VCaP (cell line): ENCODE measurements at regions not wholly inside any gene's neighbourhood (a gene's known extent, or its start where the extent isn't known, plus 50 kb on each side); places are given as distances from the start of the nearest gene placed in this dataset.

Experiments
- H3K27ac ChIP-seq: fragments of 450-650 bp; 2 replicates; pipeline ENCODE4 v1.5.1; 2017
- TF ChIP-seq, protein P1 (sequence below): fragments of 450-650 bp; conservative IDR thresholded peaks from 2 replicates; pipeline ENCODE4 v1.5.1; 2017; ENCODE audit warnings: mild to moderate bottlenecking, moderate library complexity

DNA sequence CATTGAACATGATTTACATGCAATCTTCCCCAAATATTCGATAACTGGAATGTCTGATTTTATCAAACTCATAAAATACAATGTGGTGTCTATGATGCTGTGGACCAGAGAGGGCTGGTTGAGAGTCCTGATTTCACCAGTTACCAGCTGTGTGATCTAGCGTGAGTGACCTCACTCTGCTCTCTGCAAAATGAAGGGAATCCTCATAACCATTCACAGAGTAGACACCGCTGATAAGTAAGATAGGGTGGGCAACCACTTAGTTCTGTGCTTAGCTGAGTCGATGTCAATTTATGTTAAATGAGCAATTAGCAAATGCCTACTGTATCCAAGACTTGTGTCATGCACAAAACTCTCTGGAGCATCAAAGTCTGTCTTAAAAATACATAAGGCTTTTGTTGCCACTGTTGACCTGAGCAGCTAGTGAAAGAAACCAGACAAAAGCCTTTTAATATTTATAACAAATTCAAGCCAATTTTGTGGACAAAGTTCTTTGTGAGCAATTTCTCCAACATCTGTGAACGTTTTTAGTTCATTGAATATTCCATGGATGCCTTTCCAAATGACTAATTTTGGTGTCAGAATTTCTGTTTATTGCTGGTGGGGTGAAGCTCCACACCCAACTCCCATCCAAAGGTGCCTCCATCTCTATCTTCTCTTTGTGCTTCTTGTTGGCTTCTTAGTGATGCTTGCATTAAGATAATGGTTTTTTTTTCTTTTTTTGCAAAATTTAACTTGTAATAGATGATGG lies 314.2 kb downstream of the ADRA2A start:
- H3K27ac ChIP-seq, result 0 out of 2 replicates have a peak overlapping the region, but pooled peaks have one; percentile 9
- TF ChIP-seq, protein P1, sequence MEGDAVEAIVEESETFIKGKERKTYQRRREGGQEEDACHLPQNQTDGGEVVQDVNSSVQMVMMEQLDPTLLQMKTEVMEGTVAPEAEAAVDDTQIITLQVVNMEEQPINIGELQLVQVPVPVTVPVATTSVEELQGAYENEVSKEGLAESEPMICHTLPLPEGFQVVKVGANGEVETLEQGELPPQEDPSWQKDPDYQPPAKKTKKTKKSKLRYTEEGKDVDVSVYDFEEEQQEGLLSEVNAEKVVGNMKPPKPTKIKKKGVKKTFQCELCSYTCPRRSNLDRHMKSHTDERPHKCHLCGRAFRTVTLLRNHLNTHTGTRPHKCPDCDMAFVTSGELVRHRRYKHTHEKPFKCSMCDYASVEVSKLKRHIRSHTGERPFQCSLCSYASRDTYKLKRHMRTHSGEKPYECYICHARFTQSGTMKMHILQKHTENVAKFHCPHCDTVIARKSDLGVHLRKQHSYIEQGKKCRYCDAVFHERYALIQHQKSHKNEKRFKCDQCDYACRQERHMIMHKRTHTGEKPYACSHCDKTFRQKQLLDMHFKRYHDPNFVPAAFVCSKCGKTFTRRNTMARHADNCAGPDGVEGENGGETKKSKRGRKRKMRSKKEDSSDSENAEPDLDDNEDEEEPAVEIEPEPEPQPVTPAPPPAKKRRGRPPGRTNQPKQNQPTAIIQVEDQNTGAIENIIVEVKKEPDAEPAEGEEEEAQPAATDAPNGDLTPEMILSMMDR, result no peak

DNA sequence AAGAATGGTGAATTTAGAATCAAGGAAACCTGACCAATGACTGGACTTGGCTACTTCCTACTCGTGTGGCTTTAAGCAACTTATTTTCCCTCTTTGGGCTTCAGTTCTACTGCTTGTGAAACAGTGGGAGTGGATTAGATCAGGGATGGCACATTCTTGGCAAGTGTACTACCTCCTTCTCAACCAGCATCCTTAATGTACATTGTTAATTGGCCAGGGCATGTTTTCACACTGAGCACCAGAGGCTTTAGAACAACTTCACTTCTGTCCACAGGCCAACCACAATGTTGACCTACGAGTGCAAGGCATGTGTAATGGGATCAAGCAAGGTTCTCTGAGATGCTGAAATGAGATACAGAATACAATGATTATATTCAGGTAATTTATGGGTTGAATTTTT lies 315.3 kb downstream of the ADRA2A start:
- H3K27ac ChIP-seq, result no peak overlapping the region
- TF ChIP-seq, protein P1, result no peak

DNA sequence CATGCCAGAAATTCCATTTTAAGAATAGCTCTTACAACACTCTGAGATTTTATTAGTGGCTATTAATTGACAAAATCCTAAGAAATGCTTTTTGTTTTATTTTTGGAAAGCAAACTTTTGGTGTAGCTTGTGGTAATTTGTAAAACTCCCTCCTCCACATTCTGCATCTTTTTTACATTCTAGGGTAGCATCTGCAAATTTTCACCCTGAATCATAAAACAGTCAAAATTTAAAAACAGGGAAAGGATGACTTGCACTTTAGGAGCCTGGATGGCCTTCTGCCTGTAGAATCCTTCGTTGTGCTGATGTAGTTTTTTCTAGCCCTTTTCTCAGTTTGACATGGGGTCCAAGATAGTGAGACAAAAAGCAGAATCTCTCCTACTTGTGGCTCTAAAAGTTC lies 316.1 kb downstream of the ADRA2A start:
- TF ChIP-seq, protein P1, result no peak
- no peak overlapping the region for H3K27ac ChIP-seq

DNA sequence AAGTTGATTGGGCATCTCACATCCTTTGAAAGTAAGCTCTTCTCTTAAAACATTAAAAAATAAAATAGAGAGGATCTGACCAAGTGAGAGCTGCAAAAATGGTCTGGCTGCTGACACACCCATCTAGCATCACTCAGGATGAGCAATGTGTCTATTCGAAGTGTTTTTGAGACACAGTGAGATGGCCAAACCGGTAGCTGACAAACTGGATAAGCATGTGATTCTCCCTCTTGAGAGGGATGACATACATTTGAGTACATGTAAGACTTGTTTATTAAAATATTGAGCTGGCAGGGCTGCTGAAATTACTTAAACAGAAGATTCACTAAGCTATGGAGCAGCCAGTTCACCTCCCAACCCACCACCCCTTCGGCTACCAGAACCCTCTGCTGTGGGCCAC lies 333.9 kb downstream of the ADRA2A start:
- TF ChIP-seq, protein P1, result no peak
- no peak overlapping the region for H3K27ac ChIP-seq

DNA sequence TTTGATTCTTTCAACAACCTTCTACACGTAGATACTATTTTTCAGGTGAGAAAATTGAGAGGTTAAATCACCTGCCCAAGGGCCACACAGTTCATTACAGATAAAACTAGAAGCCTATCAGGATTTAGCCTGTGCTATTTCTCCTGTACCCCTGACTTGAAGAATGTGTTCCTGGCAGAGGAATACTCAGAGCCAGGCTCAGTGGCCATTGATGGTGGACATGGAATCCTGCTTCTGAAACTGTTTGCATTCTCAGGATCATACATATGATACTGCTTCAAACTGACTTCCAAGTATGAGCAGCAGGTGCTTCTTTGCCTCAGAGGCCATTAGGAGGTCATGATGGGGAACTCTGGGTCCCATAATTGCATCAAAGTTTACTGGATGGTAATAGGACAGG lies 348.6 kb downstream of the ADRA2A start:
- H3K27ac ChIP-seq, result no peak overlapping the region
- TF ChIP-seq, protein P1, result no peak

DNA sequence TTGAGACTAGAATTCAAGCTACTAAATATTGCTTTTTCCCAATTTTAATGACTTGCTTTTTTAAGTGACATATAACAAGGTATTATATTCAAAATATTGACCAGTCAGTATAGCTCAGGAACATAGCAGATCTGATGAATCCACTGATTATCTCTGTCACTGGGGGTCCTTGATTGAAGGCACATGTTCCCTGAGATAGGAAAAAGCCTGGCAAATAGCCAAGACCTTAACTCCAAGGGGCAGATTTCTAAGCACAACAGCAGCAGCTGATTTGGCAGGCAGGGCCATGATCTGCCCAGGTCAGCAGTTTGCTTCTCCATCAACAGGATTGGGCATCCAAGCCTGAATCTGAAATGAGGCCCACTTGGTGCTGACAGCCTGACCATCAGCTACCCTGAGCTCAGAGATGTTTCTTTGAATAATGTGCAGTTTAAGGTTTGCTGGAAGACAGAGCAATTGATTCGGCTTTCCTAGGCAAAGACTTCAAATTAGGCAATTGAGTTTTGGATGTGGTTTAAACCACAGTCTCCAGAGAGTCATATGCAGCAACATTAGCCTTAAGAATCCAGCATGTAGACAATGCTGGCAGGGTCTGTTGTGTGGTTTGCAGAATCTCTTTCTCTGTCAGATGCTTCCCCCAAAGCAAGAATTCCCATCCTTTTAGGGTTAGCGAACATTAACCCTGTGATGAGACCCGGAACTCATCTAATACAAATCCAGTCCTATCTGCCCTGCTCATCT lies 352.6 kb downstream of the ADRA2A start:
- H3K27ac ChIP-seq, result no peak overlapping the region
- TF ChIP-seq, protein P1, result no peak

DNA sequence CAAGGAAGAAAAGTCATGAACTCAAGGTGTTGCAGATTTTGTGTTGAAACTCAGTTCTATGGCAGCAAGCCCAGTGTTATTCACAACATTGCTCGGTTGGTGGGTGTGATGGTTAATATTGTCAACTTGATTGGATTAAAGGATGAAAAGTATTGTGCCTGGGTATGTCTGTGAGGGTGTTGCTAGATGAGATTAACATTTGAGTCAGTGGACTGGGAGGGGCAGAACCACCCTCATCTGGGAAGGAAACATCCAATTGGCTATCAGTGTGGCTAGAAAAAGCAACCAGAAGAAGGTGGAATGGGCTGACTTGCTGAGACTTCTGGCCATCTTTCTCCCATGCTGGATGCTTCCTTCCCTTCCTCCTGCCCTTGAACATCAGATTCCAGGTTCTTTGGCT lies 353.2 kb downstream of the ADRA2A start:
- TF ChIP-seq, protein P1, result no peak
- no peak overlapping the region for H3K27ac ChIP-seq
